Choroid plexus epithelial cell (primary cell): ENCODE measurements at regions not wholly inside any gene's neighbourhood (a gene's known extent, or its start where the extent isn't known, plus 50 kb on each side); places are given as distances from the start of the nearest gene placed in this dataset.
"Not testable (repeated sequence)": the region's sequence is repeated elsewhere in the genome, so short reads cannot be mapped to it uniquely, and the experiment has no call there.

Experiments
- DNase-seq: peaks from one replicate; pipeline ENCODE4 v3.0.0-alpha.2; 2010; ENCODE audit warnings: low read depth
- H3K4me3 ChIP-seq: 2 replicates; pipeline ENCODE4 v1.5.1; 2011; ENCODE audit warnings: low read depth, mild to moderate bottlenecking, control low read depth, low read length, moderate library complexity
- TF ChIP-seq, protein P1 (sequence below): conservative IDR thresholded peaks from 2 replicates; pipeline ENCODE4 v1.5.1; 2011; ENCODE audit warnings: low read depth, mild to moderate bottlenecking, control low read depth, inconsistent platforms, low read length, moderate library complexity

- no peak for DNase-seq
- H3K4me3 ChIP-seq, result no peak overlapping the region
- TF ChIP-seq, protein P1, sequence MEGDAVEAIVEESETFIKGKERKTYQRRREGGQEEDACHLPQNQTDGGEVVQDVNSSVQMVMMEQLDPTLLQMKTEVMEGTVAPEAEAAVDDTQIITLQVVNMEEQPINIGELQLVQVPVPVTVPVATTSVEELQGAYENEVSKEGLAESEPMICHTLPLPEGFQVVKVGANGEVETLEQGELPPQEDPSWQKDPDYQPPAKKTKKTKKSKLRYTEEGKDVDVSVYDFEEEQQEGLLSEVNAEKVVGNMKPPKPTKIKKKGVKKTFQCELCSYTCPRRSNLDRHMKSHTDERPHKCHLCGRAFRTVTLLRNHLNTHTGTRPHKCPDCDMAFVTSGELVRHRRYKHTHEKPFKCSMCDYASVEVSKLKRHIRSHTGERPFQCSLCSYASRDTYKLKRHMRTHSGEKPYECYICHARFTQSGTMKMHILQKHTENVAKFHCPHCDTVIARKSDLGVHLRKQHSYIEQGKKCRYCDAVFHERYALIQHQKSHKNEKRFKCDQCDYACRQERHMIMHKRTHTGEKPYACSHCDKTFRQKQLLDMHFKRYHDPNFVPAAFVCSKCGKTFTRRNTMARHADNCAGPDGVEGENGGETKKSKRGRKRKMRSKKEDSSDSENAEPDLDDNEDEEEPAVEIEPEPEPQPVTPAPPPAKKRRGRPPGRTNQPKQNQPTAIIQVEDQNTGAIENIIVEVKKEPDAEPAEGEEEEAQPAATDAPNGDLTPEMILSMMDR, result no peak
These were observed 563.8 kb upstream of the ROBO1 start for GRCh38 chr3:80331494-80332170.

DNA sequence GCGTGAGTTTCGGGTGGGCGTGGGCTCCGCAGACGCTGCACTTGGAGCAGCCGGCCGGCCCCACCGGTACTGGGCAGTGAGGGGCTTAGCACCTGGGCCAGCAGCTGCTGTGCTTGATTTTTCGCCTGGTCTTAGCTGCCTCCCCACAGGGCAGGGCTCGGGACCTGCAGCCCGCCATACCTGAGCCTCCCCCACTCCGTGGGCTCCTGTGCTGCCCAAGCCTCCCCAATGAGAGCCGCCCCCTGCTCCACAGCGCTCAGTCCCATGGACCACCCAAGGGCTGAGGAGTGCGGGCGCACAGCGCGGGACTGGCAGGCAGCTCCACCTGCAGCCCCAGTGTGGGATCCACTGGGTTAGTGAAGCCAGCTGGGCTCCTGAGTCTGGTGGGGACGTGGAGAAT, 546.7 kb upstream of the ROBO1 start:
- H3K4me3 ChIP-seq, result not testable (repeated sequence)

GRCh38 chr3:80308637-80309036, 540.8 kb upstream of the ROBO1 start:
- H3K4me3 ChIP-seq, result no peak overlapping the region
- DNase-seq, result no peak
- TF ChIP-seq, protein P1, result peak; percentile 10

More for the DNA sequence above, 546.7 kb upstream of the ROBO1 start:
- not testable (repeated sequence) for DNase-seq

- TF ChIP-seq, protein P1, result no peak
- no peak for DNase-seq
- H3K4me3 ChIP-seq, result no peak overlapping the region
These were observed 540.0 kb upstream of the ROBO1 start for GRCh38 chr3:80307844-80308243.

DNA sequence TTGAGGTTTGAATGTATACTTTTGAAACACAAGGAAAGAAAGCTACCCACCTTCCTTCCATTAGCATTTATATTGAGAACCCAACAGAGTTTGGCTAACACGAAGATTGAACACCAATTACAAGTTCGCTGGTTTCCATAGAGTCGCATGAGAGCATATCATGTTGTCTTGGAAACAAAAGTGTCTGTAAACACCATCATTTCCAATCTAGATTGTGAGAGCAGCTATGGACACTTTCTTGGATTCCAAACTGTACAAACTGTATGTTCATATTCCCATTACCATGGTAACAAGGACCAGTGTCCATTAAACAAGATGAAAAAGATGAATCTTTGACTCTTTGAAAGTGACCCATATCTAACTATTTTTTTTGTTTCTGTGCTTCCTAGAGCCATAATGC, 529.9 kb upstream of the ROBO1 start:
- no peak for DNase-seq
- TF ChIP-seq, protein P1, result no peak
- no peak overlapping the region for H3K4me3 ChIP-seq

DNA sequence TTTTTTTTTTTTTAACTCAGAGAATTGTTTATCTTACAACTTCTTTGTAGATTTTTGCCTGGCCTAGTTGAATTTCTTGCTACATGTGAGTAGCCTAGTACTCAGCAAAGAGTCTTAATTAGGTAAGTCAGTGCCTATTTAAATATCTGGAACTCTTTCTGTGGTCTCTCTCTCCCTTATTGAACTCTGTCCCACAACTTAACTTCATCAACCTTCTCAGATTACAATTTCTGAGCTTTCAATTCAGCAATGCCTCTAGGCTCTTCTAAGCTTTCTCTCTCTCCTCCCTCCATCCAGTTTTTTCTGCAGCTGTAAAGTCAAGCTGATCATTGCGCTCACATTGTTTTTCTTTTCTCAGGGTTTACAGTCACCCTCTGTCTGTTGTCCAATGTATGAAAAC, 517.6 kb upstream of the ROBO1 start:
- H3K4me3 ChIP-seq, result no peak overlapping the region
- DNase-seq, result peak; percentile 84
- TF ChIP-seq, protein P1, result no peak

GRCh38 chr3:80283783-80284182, 516.0 kb upstream of the ROBO1 start:
- no peak overlapping the region for H3K4me3 ChIP-seq
- DNase-seq, result no peak
- TF ChIP-seq, protein P1, result no peak
